ENCODE measurements at regions not wholly inside any gene's neighbourhood (a gene's known extent, or its start where the extent isn't known, plus 50 kb on each side); places are given as distances from the start of the nearest gene placed in this dataset.

DNA sequence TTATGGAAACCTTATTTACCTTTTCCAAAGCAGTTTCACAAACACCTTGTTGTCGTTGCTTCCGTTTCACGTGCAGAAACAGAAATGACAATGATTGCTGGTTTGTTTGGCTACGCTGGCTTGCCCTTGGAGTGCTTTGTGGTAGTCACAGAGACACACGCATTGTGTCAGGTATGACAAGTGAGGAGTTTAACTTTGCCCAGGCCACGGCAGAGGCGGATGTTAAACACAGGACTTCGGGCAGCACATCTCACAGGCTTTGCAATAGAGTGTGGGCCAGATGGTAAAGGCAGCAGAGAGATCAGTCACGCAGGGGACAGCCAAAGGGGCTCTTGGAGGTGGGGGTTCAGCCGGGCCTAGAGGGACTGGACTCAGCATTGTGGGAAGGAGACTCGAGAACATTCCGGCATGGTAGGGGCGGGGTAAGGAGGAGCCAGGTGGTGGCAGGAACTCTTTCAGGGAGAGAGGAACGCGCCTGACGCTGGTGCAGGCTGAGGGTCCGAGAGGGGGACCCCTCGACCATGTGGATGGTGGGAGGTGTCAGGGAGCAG lies 59.8 kb upstream of the KCNA1 start:
- TF ChIP-seq POLR2A (IDR thresholded peaks at IDR 0.05) (no peak), POLR2AphosphoS5 (IDR thresholded peaks at IDR 0.05; ENCODE audit: insufficient read depth in 1 of 2, low read depth in 1 of 2) (no peak)

Data from vagina (tissue), 2 donors.